Hepatocyte (in vitro differentiated cells): ENCODE measurements at regions not wholly inside any gene's neighbourhood (a gene's known extent, or its start where the extent isn't known, plus 50 kb on each side); places are given as distances from the start of the nearest gene placed in this dataset.

ENCODE experiments used
- DNase-seq: peaks from one replicate; pipeline ENCODE4 v3.0.0-alpha.2; 2016; ENCODE audit warnings: low spot score
- H2AFZ ChIP-seq: fragments of 200-600 bp; sonication (generic); 2 replicates; pipeline ENCODE4 v1.6.0; 2016; ENCODE audit warnings: antibody characterized with exemption, mild to moderate bottlenecking
- H3K27ac ChIP-seq: fragments of 200-600 bp; sonication (generic); 2 replicates; pipeline ENCODE4 v1.5.1; 2016; ENCODE audit warnings: mild to moderate bottlenecking
- H3K27me3 ChIP-seq: fragments of 200-600 bp; sonication (generic); 2 replicates; pipeline ENCODE4 v1.6.1; 2016
- H3K36me3 ChIP-seq: fragments of 200-600 bp; sonication (generic); replicated peaks from 2 replicates; pipeline ENCODE4 v1.5.1; 2016; ENCODE audit warnings: low read depth; ENCODE audit not compliant: insufficient read depth
- H3K4me1 ChIP-seq: fragments of 200-600 bp; sonication (generic); 2 replicates; pipeline ENCODE4 v1.5.1; 2016; ENCODE audit warnings: mild to moderate bottlenecking, moderate library complexity; ENCODE audit not compliant: insufficient read depth
- H3K4me2 ChIP-seq: fragments of 200-600 bp; sonication (generic); 2 replicates; pipeline ENCODE4 v1.6.0; 2016
- H3K4me3 ChIP-seq: fragments of 200-600 bp; sonication (generic); 2 replicates; pipeline ENCODE4 v1.5.1; 2016; ENCODE audit warnings: mild to moderate bottlenecking
- H3K79me2 ChIP-seq: fragments of 200-600 bp; sonication (generic); 2 replicates; pipeline ENCODE4 v1.6.0; 2017; ENCODE audit warnings: mild to moderate bottlenecking
- H3K9me2 ChIP-seq: fragments of 200-600 bp; sonication (generic); replicated peaks from 2 replicates; pipeline ENCODE4 v1.6.0; 2017; ENCODE audit warnings: mild to moderate bottlenecking; ENCODE audit not compliant: insufficient read depth
- H3K9me3 ChIP-seq: fragments of 200-600 bp; sonication (generic); 2 replicates; pipeline ENCODE4 v1.5.1; 2016; ENCODE audit warnings: low read depth, mild to moderate bottlenecking
- H4K20me1 ChIP-seq: fragments of 200-600 bp; sonication (generic); 2 replicates; pipeline ENCODE4 v1.6.0; 2016; ENCODE audit warnings: mild to moderate bottlenecking; ENCODE audit not compliant: insufficient read depth, poor library complexity, severe bottlenecking
- EZH2 ChIP-seq: fragments of 200-600 bp; sonication (generic); IDR thresholded peaks from 2 replicates; pipeline ENCODE4 v1.6.1; 2016; ENCODE audit warnings: antibody characterized with exemption, mild to moderate bottlenecking, borderline replicate concordance
- EZH2phosphoT487 ChIP-seq: fragments of 200-600 bp; sonication (generic); IDR thresholded peaks from one replicate; pipeline ENCODE4 v1.6.1; 2018; ENCODE audit warnings: antibody characterized with exemption, mild to moderate bottlenecking, low read depth, moderate library complexity; ENCODE audit not compliant: unreplicated experiment, severe bottlenecking
- WGBS: methylation state at CpG from one replicate; pipeline ENCODE4 v1.1.6; 2016; ENCODE audit warnings: low lambda C conversion rate; ENCODE audit errors: missing lambda C conversion rate; 5-methylcytosine and 5-hydroxymethylcytosine counted together
- TF ChIP-seq, protein P1 (sequence below): fragments of 200-600 bp; sonication (generic); IDR thresholded peaks from 2 replicates; pipeline ENCODE4 v1.5.1; 2016; ENCODE audit warnings: antibody characterized with exemption, mild to moderate bottlenecking; ENCODE audit not compliant: poor library complexity

DNA sequence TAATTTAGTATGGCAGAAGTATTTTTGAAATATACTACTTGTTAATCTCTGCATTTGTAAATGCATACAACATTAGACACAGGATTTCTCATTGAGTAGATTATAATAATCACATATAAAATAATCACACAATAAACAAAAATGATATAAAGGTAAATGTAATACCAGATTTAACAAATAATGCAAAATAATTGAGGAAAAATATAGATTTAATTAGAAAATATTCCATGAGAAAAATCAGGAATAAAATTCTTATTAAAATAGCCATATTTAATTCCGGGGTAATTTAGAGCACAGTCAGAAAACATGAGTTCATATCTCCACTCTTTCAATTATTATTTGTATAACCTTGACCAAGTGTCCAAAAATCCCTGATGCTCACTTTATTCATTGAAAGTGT, 385.9 kb upstream of the SYT4 start:
- Histone ChIP-seq H3K27ac (no peak overlapping the region), H4K20me1 (no peaks in the 10 kb centered on the region), H3K4me3 (no peak overlapping the region), H3K4me2 (no peak overlapping the region), H2AFZ (no peak overlapping the region), H3K79me2 (no peaks in the 10 kb centered on the region), H3K27me3 (no peaks in the 10 kb centered on the region), H3K4me1 (no peaks in the 10 kb centered on the region), H3K9me2 (no peaks in the 10 kb centered on the region), H3K9me3 (no peaks in the 10 kb centered on the region), H3K36me3 (no peaks in the 10 kb centered on the region)
- TF ChIP-seq EZH2 (no peak), EZH2phosphoT487 (no peak)
- TF ChIP-seq, protein P1, sequence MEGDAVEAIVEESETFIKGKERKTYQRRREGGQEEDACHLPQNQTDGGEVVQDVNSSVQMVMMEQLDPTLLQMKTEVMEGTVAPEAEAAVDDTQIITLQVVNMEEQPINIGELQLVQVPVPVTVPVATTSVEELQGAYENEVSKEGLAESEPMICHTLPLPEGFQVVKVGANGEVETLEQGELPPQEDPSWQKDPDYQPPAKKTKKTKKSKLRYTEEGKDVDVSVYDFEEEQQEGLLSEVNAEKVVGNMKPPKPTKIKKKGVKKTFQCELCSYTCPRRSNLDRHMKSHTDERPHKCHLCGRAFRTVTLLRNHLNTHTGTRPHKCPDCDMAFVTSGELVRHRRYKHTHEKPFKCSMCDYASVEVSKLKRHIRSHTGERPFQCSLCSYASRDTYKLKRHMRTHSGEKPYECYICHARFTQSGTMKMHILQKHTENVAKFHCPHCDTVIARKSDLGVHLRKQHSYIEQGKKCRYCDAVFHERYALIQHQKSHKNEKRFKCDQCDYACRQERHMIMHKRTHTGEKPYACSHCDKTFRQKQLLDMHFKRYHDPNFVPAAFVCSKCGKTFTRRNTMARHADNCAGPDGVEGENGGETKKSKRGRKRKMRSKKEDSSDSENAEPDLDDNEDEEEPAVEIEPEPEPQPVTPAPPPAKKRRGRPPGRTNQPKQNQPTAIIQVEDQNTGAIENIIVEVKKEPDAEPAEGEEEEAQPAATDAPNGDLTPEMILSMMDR = no peak
- 97% methylated on average over 1 of the region's 1 CpG for WGBS
- DNase-seq = no peak

DNA sequence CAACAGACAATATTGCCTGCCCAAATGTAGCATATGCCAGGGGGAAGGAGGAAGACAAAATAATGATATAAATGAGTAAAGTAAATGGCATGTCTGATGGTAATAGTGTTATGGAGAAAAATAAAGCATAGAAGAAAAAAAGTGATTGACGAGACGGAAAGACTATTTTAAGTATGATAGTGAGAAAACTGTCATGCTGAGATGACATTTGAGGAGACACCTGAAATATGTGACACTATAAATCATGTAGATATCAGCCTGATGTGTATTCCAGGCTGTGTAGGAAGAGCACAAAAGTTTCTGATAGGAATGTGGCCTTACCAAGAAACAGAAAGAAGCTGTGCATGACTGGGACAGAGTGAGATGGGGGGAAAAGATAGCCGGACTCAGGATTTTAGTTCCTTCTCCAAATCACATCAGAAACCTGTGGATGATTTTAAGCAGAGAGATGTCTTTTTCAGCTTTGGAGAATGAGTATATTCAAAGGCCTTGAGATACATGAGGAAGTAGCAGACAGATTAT, 387.3 kb upstream of the SYT4 start:
- Histone ChIP-seq H3K27me3 (no peaks in the 10 kb centered on the region), H3K36me3 (no peaks in the 10 kb centered on the region), H3K79me2 (no peaks in the 10 kb centered on the region), H3K9me2 (no peaks in the 10 kb centered on the region), H3K9me3 (no peaks in the 10 kb centered on the region), H3K4me1 (no peaks in the 10 kb centered on the region), H3K4me3 (no peak overlapping the region), H3K27ac (no peak overlapping the region), H3K4me2 (no peak overlapping the region), H4K20me1 (no peaks in the 10 kb centered on the region), H2AFZ (no peak overlapping the region)
- no peak for TF ChIP-seq EZH2phosphoT487
- TF ChIP-seq EZH2 = no peak
- DNase-seq = no peak
- 63% methylated on average over 3 of the region's 3 CpGs for WGBS

DNA sequence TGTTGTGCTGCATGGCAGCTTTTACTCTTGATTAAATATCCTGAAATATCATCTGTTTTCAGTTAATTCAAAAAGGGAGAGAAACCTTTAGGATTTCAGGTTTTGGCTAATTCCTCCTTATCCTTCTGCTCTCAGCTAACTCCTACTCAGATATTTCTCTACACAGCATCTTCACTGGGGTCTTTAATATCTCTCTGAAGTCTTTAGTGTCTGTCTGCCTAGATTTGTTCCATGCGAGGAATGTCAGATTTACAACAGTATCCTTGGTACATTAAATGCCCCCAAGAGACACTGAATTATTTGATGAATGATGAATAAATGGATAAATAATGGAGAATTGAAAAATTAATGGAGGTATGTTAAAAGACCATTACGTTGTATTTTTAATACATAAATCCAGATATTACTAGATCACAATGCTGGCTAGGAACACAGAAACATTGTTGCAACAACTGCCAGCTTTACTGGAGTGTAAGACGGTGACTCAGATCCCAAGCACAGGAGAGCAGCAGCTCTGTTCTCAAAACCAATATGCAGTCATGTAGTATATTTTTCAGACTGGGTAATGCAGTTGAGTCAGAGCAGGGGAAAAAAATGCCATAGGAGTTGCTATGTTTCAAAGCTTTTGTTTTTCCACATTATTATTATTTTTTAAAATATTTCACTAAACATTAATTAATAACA, 388.0 kb upstream of the SYT4 start:
- TF ChIP-seq EZH2 (no peak), EZH2phosphoT487 (no peak)
- TF ChIP-seq, protein P1 = no peak
- H3K79me2 ChIP-seq = no peaks in the 10 kb centered on the region
- no peaks in the 10 kb centered on the region for H3K27me3 ChIP-seq
- H3K36me3 ChIP-seq = no peaks in the 10 kb centered on the region
- H3K4me3 ChIP-seq = no peak overlapping the region
- H3K9me2 ChIP-seq = no peaks in the 10 kb centered on the region
- H3K4me1 ChIP-seq = no peaks in the 10 kb centered on the region
- 43% methylated on average over 3 of the region's 3 CpGs for WGBS
- H4K20me1 ChIP-seq = no peaks in the 10 kb centered on the region
- no peaks in the 10 kb centered on the region for H3K9me3 ChIP-seq
- DNase-seq = peak; percentile 11
- H3K27ac ChIP-seq = no peak overlapping the region
- H3K4me2 ChIP-seq = no peak overlapping the region
- H2AFZ ChIP-seq = no peak overlapping the region

DNA sequence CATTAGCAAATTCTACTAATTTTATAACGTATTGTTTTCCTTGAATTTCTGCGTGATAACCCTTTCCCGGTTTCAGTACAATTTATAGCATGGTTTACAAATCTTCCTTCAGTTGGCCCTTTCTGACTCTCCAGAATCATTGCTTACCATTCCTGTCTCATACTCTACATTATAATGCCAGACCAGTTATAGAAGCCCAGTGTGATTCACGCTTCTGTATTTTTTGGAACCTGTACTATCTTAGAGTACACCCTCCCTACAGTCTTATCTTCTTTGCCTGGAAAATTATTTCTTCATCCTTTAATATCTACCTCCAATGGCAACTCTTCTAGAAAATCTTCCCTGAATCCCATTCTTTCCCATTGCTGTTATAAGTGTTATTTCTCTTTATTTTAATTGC, 391.6 kb upstream of the SYT4 start:
- Histone ChIP-seq H3K36me3 (no peaks in the 10 kb centered on the region), H3K79me2 (no peaks in the 10 kb centered on the region), H4K20me1 (no peaks in the 10 kb centered on the region), H3K9me2 (no peaks in the 10 kb centered on the region), H3K27me3 (no peaks in the 10 kb centered on the region), H3K9me3 (no peaks in the 10 kb centered on the region), H3K4me1 (no peaks in the 10 kb centered on the region), H3K27ac (no peak overlapping the region), H3K4me3 (no peak overlapping the region), H2AFZ (no peak overlapping the region), H3K4me2 (no peak overlapping the region)
- 94% methylated on average over 4 of the region's 4 CpGs for WGBS
- TF ChIP-seq, protein P1 = no peak
- TF ChIP-seq EZH2phosphoT487 (no peak), EZH2 (no peak)
- no peak for DNase-seq
